C4-2B (cell line): ENCODE measurements at regions not wholly inside any gene's neighbourhood (a gene's known extent, or its start where the extent isn't known, plus 50 kb on each side); places are given as distances from the start of the nearest gene placed in this dataset.

ENCODE experiments used
- H3K27ac ChIP-seq: fragments of 450-650 bp; 2 replicates; pipeline ENCODE4 v1.5.1; 2017
- ZFX ChIP-seq: fragments of 450-650 bp; IDR thresholded peaks from 2 replicates; pipeline ENCODE4 v1.6.1; 2017
- TF ChIP-seq, protein P1 (sequence below): fragments of 450-650 bp; conservative IDR thresholded peaks from 2 replicates; pipeline ENCODE4 v1.5.1; 2017; ENCODE audit warnings: mild to moderate bottlenecking

DNA sequence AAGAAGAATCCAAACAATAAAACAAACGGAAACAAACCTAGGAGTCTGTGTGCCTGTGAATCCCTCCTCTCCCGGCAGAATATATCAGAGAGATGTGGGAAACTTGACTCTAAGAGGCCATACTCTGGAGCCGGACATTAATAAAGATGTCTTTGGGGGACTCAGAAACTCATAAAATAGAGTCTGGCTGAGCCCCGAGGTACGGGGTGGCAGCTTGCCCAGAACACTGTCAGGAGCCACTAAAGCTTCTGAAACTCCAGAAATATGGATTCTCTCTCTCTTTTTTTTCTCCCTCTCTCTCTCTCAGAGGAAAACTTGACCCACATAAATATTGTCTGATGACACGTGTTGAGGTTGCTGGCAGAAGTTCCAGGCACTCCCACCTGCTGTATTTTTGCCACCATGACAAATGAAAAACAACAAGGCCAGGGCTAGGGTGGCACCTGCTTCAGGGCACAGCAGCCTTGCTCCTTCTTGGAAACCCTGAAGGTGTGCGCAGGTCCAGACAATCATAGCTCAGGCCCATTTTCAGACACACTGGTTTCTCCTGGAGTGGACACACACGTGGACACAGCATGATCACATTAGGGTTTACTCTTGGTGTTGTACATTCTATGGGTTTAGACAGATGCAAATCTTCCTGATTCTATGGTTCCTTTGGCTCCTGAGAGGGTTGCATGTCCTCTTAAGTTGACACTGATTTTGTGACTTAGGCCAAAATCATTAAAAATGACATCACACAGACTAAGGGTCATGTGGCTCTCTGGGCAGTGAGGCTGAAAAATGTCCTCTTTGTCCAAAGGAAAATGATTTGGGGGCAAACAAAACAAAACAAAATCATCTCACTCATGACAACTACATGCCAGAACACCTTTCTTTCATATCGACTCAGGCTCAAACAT is 282.6 kb upstream of the IRX3 start:
- TF ChIP-seq ZFX, result no peak
- TF ChIP-seq, protein P1, sequence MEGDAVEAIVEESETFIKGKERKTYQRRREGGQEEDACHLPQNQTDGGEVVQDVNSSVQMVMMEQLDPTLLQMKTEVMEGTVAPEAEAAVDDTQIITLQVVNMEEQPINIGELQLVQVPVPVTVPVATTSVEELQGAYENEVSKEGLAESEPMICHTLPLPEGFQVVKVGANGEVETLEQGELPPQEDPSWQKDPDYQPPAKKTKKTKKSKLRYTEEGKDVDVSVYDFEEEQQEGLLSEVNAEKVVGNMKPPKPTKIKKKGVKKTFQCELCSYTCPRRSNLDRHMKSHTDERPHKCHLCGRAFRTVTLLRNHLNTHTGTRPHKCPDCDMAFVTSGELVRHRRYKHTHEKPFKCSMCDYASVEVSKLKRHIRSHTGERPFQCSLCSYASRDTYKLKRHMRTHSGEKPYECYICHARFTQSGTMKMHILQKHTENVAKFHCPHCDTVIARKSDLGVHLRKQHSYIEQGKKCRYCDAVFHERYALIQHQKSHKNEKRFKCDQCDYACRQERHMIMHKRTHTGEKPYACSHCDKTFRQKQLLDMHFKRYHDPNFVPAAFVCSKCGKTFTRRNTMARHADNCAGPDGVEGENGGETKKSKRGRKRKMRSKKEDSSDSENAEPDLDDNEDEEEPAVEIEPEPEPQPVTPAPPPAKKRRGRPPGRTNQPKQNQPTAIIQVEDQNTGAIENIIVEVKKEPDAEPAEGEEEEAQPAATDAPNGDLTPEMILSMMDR, result no peak
- H3K27ac ChIP-seq, result 0 out of 2 replicates have a peak overlapping the region, but pooled peaks have one; percentile 5

DNA sequence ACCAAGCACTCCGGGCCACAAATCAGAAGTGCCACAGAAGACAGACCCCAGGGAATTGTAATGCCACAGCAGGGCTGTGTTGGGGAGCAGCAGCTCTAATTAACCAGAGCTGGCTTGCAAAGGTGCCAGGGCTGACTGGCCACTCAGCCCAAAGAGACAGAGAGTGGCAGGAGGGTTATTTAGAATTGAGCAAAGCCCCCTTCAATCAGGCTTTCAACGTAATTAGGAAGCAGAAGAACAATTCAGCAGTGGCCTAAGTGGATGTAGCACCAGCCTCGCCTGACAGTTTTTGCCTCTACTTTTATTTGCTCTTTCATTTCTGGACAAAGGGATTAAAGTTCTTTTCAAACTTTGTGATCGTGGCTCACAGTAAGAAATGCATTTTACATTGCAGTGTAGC is 278.3 kb upstream of the IRX3 start:
- no peak overlapping the region for H3K27ac ChIP-seq
- TF ChIP-seq, protein P1, result no peak
- no peak for TF ChIP-seq ZFX

GRCh38 chr16:54554581-54554980 is 268.0 kb upstream of the IRX3 start:
- no peak overlapping the region for H3K27ac ChIP-seq
- TF ChIP-seq ZFX, result no peak
- TF ChIP-seq, protein P1, result no peak

- TF ChIP-seq, protein P1, result no peak
- H3K27ac ChIP-seq, result no peak overlapping the region
Measured at GRCh38 chr16:54548281-54548680, 261.7 kb upstream of the IRX3 start.

DNA sequence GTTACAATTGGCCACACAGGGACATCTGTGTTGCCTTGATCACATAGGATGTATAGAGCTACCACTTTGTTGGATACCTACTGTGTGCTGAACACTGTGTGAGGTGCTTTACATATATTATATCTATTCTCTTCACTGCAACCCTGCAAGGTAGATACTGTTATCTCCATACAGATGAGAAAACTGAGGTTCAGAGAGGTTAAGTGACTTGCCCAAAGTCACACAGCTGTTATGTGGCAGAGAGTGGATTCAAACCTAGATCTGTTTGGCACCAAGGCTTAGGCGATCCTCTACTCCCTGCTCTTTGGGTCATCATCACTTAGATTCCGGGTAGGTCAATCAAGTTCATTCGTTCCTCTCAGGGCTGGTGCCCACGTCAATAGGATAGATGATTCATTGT is 260.5 kb upstream of the IRX3 start:
- TF ChIP-seq, protein P1, result no peak
- TF ChIP-seq ZFX, result no peak
- H3K27ac ChIP-seq, result no peak overlapping the region

DNA sequence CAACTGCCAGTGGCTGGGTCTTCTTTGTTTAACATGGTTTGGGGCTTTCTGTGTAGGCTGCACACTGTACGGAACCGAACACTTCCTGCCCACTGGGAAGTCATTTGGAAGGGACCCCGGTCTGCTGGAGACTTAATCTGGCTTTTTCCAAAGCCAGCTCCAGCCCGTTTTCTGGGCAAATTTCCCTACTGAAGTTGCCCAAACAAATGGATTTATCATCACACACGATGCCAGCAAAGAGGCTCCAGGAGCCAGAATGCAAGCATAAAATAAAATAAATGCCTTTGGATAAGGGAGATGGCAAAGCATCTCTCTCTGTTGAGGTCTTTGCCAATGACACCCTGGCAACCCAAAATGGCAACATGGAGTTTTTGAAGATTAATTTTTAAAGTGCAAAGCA is 259.9 kb upstream of the IRX3 start:
- TF ChIP-seq, protein P1, result no peak
- TF ChIP-seq ZFX, result no peak
- H3K27ac ChIP-seq, result no peak overlapping the region

DNA sequence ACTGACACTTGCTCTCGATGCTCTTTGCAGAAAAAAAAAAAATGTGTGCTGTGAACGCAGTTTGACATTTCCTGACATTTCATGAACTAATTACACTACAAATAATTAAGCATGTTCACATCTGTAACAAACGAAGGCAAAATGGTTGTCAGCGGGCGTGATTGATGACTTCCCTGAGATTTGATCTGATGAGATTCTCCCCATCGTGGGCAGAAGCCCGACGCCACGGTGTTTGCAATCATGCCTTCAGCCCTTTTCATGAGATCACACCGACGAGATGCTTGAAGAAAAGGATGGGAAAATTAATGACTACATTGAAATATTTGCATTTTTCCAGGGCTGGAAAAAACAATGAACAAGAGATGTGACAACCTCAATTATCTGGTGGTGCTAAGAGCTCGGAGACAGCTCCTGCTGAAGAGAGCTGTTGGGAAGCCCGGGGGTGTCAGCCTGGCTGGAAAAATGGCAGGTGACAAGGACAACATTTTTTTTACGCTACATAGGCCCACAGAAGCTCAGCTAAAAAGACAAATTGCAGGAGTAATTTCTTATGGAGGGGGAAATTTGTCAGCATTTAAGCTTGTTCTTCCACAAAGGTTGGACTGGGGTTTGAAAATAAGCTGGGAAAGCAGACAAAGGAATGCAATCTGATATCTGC is 259.4 kb upstream of the IRX3 start:
- TF ChIP-seq ZFX, result no peak
- TF ChIP-seq, protein P1, result no peak

More for the DNA sequence above, 259.4 kb upstream of the IRX3 start:
- no peak overlapping the region for H3K27ac ChIP-seq
